Transverse colon (tissue), 4 donors: ENCODE measurements at regions not wholly inside any gene's neighbourhood (a gene's known extent, or its start where the extent isn't known, plus 50 kb on each side); places are given as distances from the start of the nearest gene placed in this dataset.

ENCODE experiments used
- DNase-seq: peaks from one replicate; pipeline ENCODE4 v3.0.0-alpha.2; 2019
- H3K27ac ChIP-seq, 4 donors: fragments of 200-600 bp; sonication (generic); 2 replicates each; pipeline ENCODE4 v1.5.1; 2016 to 2018; ENCODE audit warnings: inconsistent platforms in 4 of 4
- H3K27me3 ChIP-seq: fragments of 200-600 bp; sonication (generic); 2 replicates; pipeline ENCODE4 v1.5.1; 2017; ENCODE audit warnings: inconsistent platforms
- H3K36me3 ChIP-seq, 4 donors: fragments of 200-600 bp; sonication (generic); 2 replicates each; pipeline ENCODE4 v1.5.1; 2017 to 2019; ENCODE audit warnings: inconsistent platforms in 4 of 4
- H3K4me1 ChIP-seq, 4 donors: fragments of 200-600 bp; sonication (generic); 2 replicates each; pipeline ENCODE4 v1.5.1; 2017 to 2020; ENCODE audit warnings: inconsistent platforms in 4 of 4
- H3K4me3 ChIP-seq, 4 donors: fragments of 200-600 bp; sonication (generic); 1 replicate in 1 of 4; 2 replicates in 3 of 4; pipeline versions ENCODE4 v1.5.1 to v1.6.1; 2017 to 2019; ENCODE audit warnings: inconsistent platforms in 4 of 4
- H3K9me3 ChIP-seq, 2 donors: fragments of 200-600 bp; sonication (generic); 2 replicates each; pipeline ENCODE4 v1.5.1; 2017 to 2019; ENCODE audit warnings: inconsistent platforms in 2 of 2
- EP300 ChIP-seq: sonication (generic); formaldehyde crosslinking; IDR thresholded peaks from one replicate; pipeline ENCODE4 v1.6.1; 2017; ENCODE audit warnings: antibody characterized with exemption, low read depth
- POLR2A ChIP-seq: fragments of 450-650 bp; IDR thresholded peaks from one replicate; pipeline ENCODE4 v1.6.1; 2016; ENCODE audit warnings: antibody characterized with exemption, mild to moderate bottlenecking, moderate library complexity
- POLR2AphosphoS5 ChIP-seq, 3 donors: sonication (generic); formaldehyde crosslinking; IDR thresholded peaks; one replicate each; pipeline ENCODE4 v1.6.1; 2016; ENCODE audit warnings: antibody characterized with exemption in 3 of 3
- WGBS, 2 donors: methylation state at CpG; one replicate each; pipeline ENCODE4 v1.1.5; 2018; ENCODE audit warnings: low coverage in 1 of 2; 5-methylcytosine and 5-hydroxymethylcytosine counted together
- in situ Hi-C, 4 donors: fragments of 200-750 bp; cut with MboI; loops; one replicate each; pipeline versions ENCODE4 v1.15.0 to v1.15.1; 2017; ENCODE audit warnings: low sequenced_read_pairs in 3 of 4, low pct_ligation_motif_present in 1 of 4, low pct_unique_long_range_greater_than_20kb in 1 of 4
- intact Hi-C: fragments of 100-400 bp; cut with DNase I; formaldehyde crosslinking; loops from one replicate; pipeline ENCODE4 v1.15.1; 2023; ENCODE audit warnings: low total_unique reads
- TF ChIP-seq, protein P1 (sequence below), 5 experiments: fragments of 200-600 bp in 3 of 5; fragments of 450-650 bp in 2 of 5; sonication (generic) in 3 of 5; IDR thresholded peaks; 1 replicate in 2 of 5; 2 replicates in 3 of 5; pipeline ENCODE4 v1.5.1; 2016 to 2017; ENCODE audit warnings: antibody characterized with exemption in 5 of 5, inconsistent platforms in 3 of 5, mild to moderate bottlenecking in 2 of 5, moderate library complexity in 1 of 5

DNA sequence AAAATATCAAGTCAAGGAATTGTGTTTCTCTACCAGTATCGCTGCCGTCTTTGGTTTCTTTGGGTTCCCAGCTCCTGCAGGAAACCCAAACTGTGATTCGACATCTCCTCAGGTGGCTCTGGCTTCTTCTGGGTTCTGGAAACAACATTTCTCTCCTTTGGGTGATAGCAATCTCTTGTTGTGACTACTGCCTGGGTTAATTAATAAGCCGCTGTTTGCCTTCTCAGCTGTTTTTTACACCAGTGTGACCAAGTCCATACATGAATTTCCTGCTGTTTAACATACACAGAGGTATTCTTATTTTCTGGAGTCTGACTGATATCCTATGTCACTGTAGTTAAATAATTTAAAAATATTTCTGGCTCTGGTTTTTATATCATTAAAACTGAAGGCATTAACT, 112.5 kb upstream of the DCC start:
- no peaks in the 10 kb centered on the region for H3K4me1 ChIP-seq
- intact Hi-C loops: no loop called here
- H3K27me3 ChIP-seq: no peaks in the 10 kb centered on the region
- in situ Hi-C loops: no loop called here
- H3K36me3 ChIP-seq: no peaks in the 10 kb centered on the region
- no peak overlapping the region for H3K4me3 ChIP-seq
- TF ChIP-seq EP300: no peak
- TF ChIP-seq POLR2A: no peak
- TF ChIP-seq POLR2AphosphoS5 (IDR thresholded peaks at IDR 0.05): no peak
- TF ChIP-seq, protein P1, sequence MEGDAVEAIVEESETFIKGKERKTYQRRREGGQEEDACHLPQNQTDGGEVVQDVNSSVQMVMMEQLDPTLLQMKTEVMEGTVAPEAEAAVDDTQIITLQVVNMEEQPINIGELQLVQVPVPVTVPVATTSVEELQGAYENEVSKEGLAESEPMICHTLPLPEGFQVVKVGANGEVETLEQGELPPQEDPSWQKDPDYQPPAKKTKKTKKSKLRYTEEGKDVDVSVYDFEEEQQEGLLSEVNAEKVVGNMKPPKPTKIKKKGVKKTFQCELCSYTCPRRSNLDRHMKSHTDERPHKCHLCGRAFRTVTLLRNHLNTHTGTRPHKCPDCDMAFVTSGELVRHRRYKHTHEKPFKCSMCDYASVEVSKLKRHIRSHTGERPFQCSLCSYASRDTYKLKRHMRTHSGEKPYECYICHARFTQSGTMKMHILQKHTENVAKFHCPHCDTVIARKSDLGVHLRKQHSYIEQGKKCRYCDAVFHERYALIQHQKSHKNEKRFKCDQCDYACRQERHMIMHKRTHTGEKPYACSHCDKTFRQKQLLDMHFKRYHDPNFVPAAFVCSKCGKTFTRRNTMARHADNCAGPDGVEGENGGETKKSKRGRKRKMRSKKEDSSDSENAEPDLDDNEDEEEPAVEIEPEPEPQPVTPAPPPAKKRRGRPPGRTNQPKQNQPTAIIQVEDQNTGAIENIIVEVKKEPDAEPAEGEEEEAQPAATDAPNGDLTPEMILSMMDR (IDR thresholded peaks at IDR 0.05): no peak
- no peak overlapping the region for H3K27ac ChIP-seq
- WGBS, 2 donors: 65 to 90% methylated on average over 2 to 4 of the region's 4 CpGs
- no peaks in the 10 kb centered on the region for H3K9me3 ChIP-seq
- no peak for DNase-seq

DNA sequence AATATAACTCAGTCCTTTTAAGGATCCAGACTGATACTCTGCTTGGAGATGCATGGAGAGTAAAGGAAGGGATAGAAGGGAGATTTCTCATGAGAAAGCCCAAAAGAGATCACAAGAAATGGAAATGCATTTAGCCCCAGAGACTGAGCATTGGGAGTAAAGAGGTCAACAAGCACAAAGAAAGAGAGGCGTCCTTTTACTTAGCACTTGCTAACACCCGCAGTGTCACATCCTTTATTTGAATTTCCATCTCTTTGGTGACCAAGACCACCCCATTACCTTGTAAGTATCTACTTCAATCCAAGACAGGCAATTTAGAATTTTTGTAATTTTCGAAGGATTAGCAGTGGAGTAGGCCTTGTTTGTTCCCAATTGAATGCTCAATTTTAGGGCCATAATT, 111.8 kb upstream of the DCC start:
- no peak for DNase-seq
- no peaks in the 10 kb centered on the region for H3K9me3 ChIP-seq
- no peak overlapping the region for H3K27ac ChIP-seq
- no peaks in the 10 kb centered on the region for H3K36me3 ChIP-seq
- intact Hi-C loops (no loop called here), in situ Hi-C loops (no loop called here)
- TF ChIP-seq POLR2AphosphoS5 (IDR thresholded peaks at IDR 0.05): no peak
- no peaks in the 10 kb centered on the region for H3K27me3 ChIP-seq
- H3K4me3 ChIP-seq: no peak overlapping the region
- WGBS, 2 donors: 47 to 76% methylated on average over 3 of the region's 3 CpGs
- H3K4me1 ChIP-seq: no peaks in the 10 kb centered on the region

DNA sequence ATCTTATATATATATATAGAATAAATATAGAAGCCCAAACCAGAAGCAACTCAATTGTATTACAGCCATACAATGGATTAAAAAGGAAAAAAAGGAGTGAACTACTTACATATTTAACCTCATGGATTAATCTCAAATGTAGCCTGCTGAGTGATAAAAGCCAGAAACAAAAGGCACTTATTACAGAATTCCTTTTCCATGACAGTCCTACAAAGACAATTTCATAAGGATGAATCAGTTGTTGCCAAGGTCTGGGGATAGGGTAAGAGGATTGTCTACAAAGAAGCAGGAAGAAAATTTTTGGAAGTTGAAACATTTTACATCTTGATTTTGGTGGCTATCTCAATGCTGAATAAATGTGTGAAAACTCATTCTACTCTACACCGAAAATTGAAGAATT, 103.9 kb upstream of the DCC start:
- Histone ChIP-seq H3K36me3 (no peaks in the 10 kb centered on the region), H3K27ac (no peak overlapping the region), H3K9me3 (no peaks in the 10 kb centered on the region), H3K4me1 (no peaks in the 10 kb centered on the region), H3K27me3 (no peaks in the 10 kb centered on the region), H3K4me3 (no peak overlapping the region)
- WGBS, 2 donors: 92 to 95% methylated on average over 1 of the region's 1 CpG
- intact Hi-C loops (no loop called here), in situ Hi-C loops (no loop called here)
- no peak for DNase-seq
- TF ChIP-seq POLR2AphosphoS5 (IDR thresholded peaks at IDR 0.05) (no peak), POLR2A (no peak), EP300 (no peak)
- TF ChIP-seq, protein P1 (IDR thresholded peaks at IDR 0.05): no peak

DNA sequence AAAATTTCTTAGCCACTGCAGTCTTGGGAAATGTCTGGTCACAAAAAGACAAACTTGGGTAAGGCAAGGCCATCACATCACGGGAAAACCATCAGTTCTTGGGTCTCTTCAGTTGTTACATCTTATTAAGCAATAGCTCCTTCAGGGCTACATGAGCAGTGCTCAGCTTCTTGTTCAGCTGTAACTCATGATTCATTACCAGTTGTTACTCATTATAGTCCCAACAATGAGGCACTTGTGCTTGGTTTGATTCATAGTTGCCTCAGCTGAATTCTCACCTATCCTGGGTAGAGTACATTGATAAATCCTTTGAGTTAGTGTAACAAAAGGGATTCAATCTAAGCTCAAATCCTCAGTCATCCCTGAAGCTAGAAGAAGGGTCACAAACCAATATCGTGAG, 102.4 kb upstream of the DCC start:
- Histone ChIP-seq H3K4me3 (no peak overlapping the region), H3K27me3 (no peaks in the 10 kb centered on the region), H3K36me3 (no peaks in the 10 kb centered on the region), H3K27ac (no peak overlapping the region), H3K4me1 (no peaks in the 10 kb centered on the region), H3K9me3 (no peaks in the 10 kb centered on the region)
- intact Hi-C loops: no loop called here
- no peak for TF ChIP-seq POLR2A
- no peak for TF ChIP-seq EP300
- no peak for TF ChIP-seq POLR2AphosphoS5 (IDR thresholded peaks at IDR 0.05)
- TF ChIP-seq, protein P1 (IDR thresholded peaks at IDR 0.05): no peak
- in situ Hi-C loops: no loop called here
- no peak for DNase-seq
- 75 to 80% methylated on average over 1 to 2 of the region's 2 CpGs for WGBS, 2 donors

DNA sequence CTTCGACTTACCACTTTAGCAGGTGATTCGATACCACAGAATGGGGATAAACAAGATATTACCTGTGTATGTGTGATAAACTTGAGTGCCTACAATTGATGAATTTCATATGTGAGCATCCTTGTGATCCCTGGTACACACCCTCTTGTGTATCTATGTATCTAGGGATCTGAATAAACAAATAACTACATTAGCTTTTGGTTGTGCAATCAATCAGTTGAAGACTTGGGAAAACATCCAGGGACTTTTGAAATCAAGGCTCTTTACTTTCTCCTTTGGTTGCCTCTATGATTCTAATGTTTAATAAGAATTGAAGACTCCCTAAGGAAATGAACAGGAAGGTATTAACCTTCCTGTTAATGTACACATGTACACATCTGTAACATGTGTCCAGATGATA, 97.3 kb upstream of the DCC start:
- intact Hi-C loops (no loop called here), in situ Hi-C loops (no loop called here)
- Histone ChIP-seq H3K36me3 (no peaks in the 10 kb centered on the region), H3K27me3 (no peaks in the 10 kb centered on the region), H3K4me3 (no peak overlapping the region), H3K27ac (no peak overlapping the region), H3K4me1 (no peaks in the 10 kb centered on the region), H3K9me3 (no peaks in the 10 kb centered on the region)
- DNase-seq: no peak
- 87% methylated on average over 2 of the region's 2 CpGs; no CpG with 5 or more reads in 1 of the 2 donors for WGBS, 2 donors
- TF ChIP-seq EP300 (no peak), POLR2AphosphoS5 (IDR thresholded peaks at IDR 0.05) (no peak)
- TF ChIP-seq, protein P1 (IDR thresholded peaks at IDR 0.05): no peak
